ENCODE measurements at regions not wholly inside any gene's neighbourhood (a gene's known extent, or its start where the extent isn't known, plus 50 kb on each side); places are given as distances from the start of the nearest gene placed in this dataset.
"Not testable (repeated sequence)": the region's sequence is repeated elsewhere in the genome, so short reads cannot be mapped to it uniquely, and the experiment has no call there.

- no peak for DNase-seq
Observed at GRCh38 chr10:29784175-29784773, 149.5 kb upstream of the SVIL start.

- no peak for DNase-seq
Observed at GRCh38 chr10:29783201-29783947, 148.6 kb upstream of the SVIL start.

- no peak for DNase-seq
Observed at GRCh38 chr10:29780639-29781038, 145.9 kb upstream of the SVIL start.

GRCh38 chr10:29780096-29780495 is 145.3 kb upstream of the SVIL start:
- no peak for DNase-seq

GRCh38 chr10:29776246-29776645 is 141.5 kb upstream of the SVIL start:
- no peak for DNase-seq

GRCh38 chr10:29774475-29774874 is 139.7 kb upstream of the SVIL start:
- DNase-seq = no peak

- no peak for DNase-seq
Observed at GRCh38 chr10:29773675-29774091, 138.9 kb upstream of the SVIL start.

GRCh38 chr10:29772403-29772802 is 137.6 kb upstream of the SVIL start:
- DNase-seq = peak in 1 of 6 experiments; percentile 8

- no peak for DNase-seq
Observed at GRCh38 chr10:29771376-29771775, 136.6 kb upstream of the SVIL start.

- DNase-seq = not testable (repeated sequence)
Observed at GRCh38 chr10:29769277-29769676, 134.5 kb upstream of the SVIL start.

- no peak for DNase-seq
Observed at GRCh38 chr10:29767968-29768367, 133.2 kb upstream of the SVIL start.

- no peak for DNase-seq
Observed at GRCh38 chr10:29766753-29767152, 132.0 kb upstream of the SVIL start.

- DNase-seq = no peak
Observed at GRCh38 chr10:29765330-29765729, 130.6 kb upstream of the SVIL start.

- DNase-seq = no peak
Observed at GRCh38 chr10:29763396-29763795, 128.6 kb upstream of the SVIL start.

- DNase-seq = no peak
Observed at GRCh38 chr10:29761916-29762315, 127.1 kb upstream of the SVIL start.

- DNase-seq = no peak
Observed at GRCh38 chr10:29760138-29760900, 125.5 kb upstream of the SVIL start.

- DNase-seq = no peak
Observed at GRCh38 chr10:29757551-29758297, 123.0 kb upstream of the SVIL start.

GRCh38 chr10:29756451-29756850 is 121.7 kb upstream of the SVIL start:
- DNase-seq = no peak

- no peak for DNase-seq
Observed at GRCh38 chr10:29753283-29753682, 118.5 kb upstream of the SVIL start.

- DNase-seq = no peak
Observed at GRCh38 chr10:29751684-29752083, 116.9 kb upstream of the SVIL start.

GRCh38 chr10:29751240-29751639 is 116.5 kb upstream of the SVIL start:
- DNase-seq = no peak

GRCh38 chr10:29749150-29749549 is 114.4 kb upstream of the SVIL start:
- no peak for DNase-seq

- no peak for DNase-seq
Observed at GRCh38 chr10:29748109-29748650, 113.4 kb upstream of the SVIL start.

All from stimulated activated naive CD4-positive, alpha-beta T cell (primary cell).